ENCODE measurements at regions not wholly inside any gene's neighbourhood (a gene's known extent, or its start where the extent isn't known, plus 50 kb on each side); places are given as distances from the start of the nearest gene placed in this dataset.

- ChIA-PET CTCF (no interaction called here), POLR2A (no interaction called here)
- no peaks in the 10 kb centered on the region for H3K9me3 ChIP-seq
- DNase-seq (ENCODE audit: low read depth in 1 of 2, low spot score in 1 of 2) (no peak), ATAC-seq (no peak), FAIRE-seq (no peak)
- 1% methylated on average over 2 of the region's 2 CpGs for whole genome bisulfite sequencing (ENCODE audit: missing lambda C conversion rate)
- no peak for TF ChIP-seq HDAC2 (IDR thresholded peaks at IDR 0.05)
- TF ChIP-seq ELK1 (IDR thresholded peaks at IDR 0.05; ENCODE audit: low read depth, low read length) = no peak
- TF ChIP-seq HOXA7 (CRISPR knock-in tag; IDR thresholded peaks at IDR 0.05) = no peak
- no peak for TF ChIP-seq ZC3H11A (IDR thresholded peaks at IDR 0.05)
- H3K4me1 ChIP-seq = no peaks in the 10 kb centered on the region
- no peak overlapping the region for H3K27ac ChIP-seq
- no peak overlapping the region for H3K4me2 ChIP-seq
- no peak overlapping the region for H3K4me3 ChIP-seq
Measured at GRCh38 chr9:1535599-1535998, 479.5 kb upstream of the SMARCA2 start.

GRCh38 chr9:1536522-1537170 lies 478.5 kb upstream of the SMARCA2 start:
- DNase-seq (ENCODE audit: low read depth in 1 of 2, low spot score in 1 of 2) (no peak), ATAC-seq (no peak), FAIRE-seq (no peak)
- Histone ChIP-seq H3K4me3 (no peak overlapping the region), H3K4me2 (no peak overlapping the region), H3K9me3 (no peaks in the 10 kb centered on the region), H3K4me1 (no peaks in the 10 kb centered on the region), H3K27ac (no peak overlapping the region)
- 2% methylated on average over 5 of the region's 5 CpGs for WGBS (ENCODE audit: missing lambda C conversion rate)
- ChIA-PET POLR2A (no interaction called here), CTCF (no interaction called here)
- TF ChIP-seq SMC3 (IDR thresholded peaks at IDR 0.05) (no peak), MAX (IDR thresholded peaks at IDR 0.05) (no peak), KDM5A (IDR thresholded peaks at IDR 0.05) (no peak), NFE2L2 (conservative IDR thresholded peaks at IDR 0.05; ENCODE audit: low read length) (no peak)

GRCh38 chr9:1538301-1538700 lies 476.8 kb upstream of the SMARCA2 start:
- Histone ChIP-seq H3K4me1 (no peaks in the 10 kb centered on the region), H3K27ac (no peak overlapping the region), H3K9me3 (no peaks in the 10 kb centered on the region), H3K4me2 (no peak overlapping the region), H3K4me3 (no peak overlapping the region)
- DNase-seq (ENCODE audit: low read depth in 1 of 2, low spot score in 1 of 2) (no peak), FAIRE-seq (no peak), ATAC-seq (no peak)
- ChIA-PET POLR2A (no interaction called here), CTCF (interaction anchor here (0.9 kb wide), 1 partner anchor 9 kb away, joined by 3 read pairs; no protein-coding TSS in a partner anchor)
- TF ChIP-seq ZFP36 (IDR thresholded peaks at IDR 0.05; ENCODE audit: borderline replicate concordance, partially characterized antibody) (no peak), TFCP2L1 (CRISPR knock-in tag; IDR thresholded peaks at IDR 0.05) (no peak), JUN (IDR thresholded peaks at IDR 0.05) (no peak), GATA3 (IDR thresholded peaks at IDR 0.05; ENCODE audit: borderline replicate concordance) (no peak), SREBF2 (IDR thresholded peaks at IDR 0.05) (no peak), EHF (CRISPR knock-in tag; IDR thresholded peaks at IDR 0.05) (no peak), RAD21 (conservative IDR thresholded peaks at IDR 0.05 in 1 of 2, IDR thresholded peaks at IDR 0.05 in 1 of 2) (no peak), ATOH8 (CRISPR knock-in tag; IDR thresholded peaks at IDR 0.05; ENCODE audit: low read depth) (no peak), NR3C1 (IDR thresholded peaks at IDR 0.05) (no peak), FOSB (CRISPR knock-in tag; IDR thresholded peaks at IDR 0.05) (no peak), CBX2 (IDR thresholded peaks at IDR 0.05; ENCODE audit: borderline replicate concordance, low read depth) (no peak), CEBPB (IDR thresholded peaks at IDR 0.05) (no peak), JUNB (IDR thresholded peaks at IDR 0.05) (no peak), CBX8 (IDR thresholded peaks at IDR 0.05) (no peak), ZNF302 (CRISPR knock-in tag; IDR thresholded peaks at IDR 0.05) (no peak), ZC3H11A (IDR thresholded peaks at IDR 0.05) (no peak), HES2 (IDR thresholded peaks at IDR 0.05) (no peak), E2F6 (IDR thresholded peaks at IDR 0.05; ENCODE audit: borderline replicate concordance, low read depth) (no peak), FOXS1 (CRISPR knock-in tag; IDR thresholded peaks at IDR 0.05) (no peak)
- WGBS (ENCODE audit: missing lambda C conversion rate) = 0% methylated on average over 4 of the region's 4 CpGs

Data from A549 (cell line).